ENCODE measurements at regions not wholly inside any gene's neighbourhood (a gene's known extent, or its start where the extent isn't known, plus 50 kb on each side); places are given as distances from the start of the nearest gene placed in this dataset.

DNA sequence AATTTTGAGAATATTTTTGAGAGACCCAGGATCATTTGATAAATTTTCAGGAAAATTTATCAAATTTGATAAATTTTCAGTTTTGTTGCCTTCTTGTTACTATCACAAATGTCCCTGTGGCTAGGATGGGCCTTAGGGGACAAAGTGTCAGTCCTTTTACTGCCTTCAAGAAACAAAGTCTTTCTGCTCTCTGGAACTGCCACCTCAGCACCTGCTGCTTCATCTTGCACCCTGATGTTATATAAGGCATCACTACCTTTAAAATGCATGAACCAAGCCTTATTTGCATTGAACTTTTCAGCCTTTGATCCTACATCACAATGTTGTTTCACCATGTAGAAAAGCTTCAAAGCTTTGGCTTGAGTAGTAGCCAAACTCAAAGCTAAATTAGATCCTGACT lies 123.0 kb upstream of the CNTLN start:
- Mint-ChIP-seq H3K4me1 (no peaks in the 10 kb centered on the region), H3K27me3 (peaks cover 0 to 7% (median 4%) of the 10 kb centered on the region in 5 donors), H3K36me3 (no peaks in the 10 kb centered on the region), H3K4me3 (no peak overlapping the region), H3K27ac (no peak overlapping the region), H3K9me3 (peaks cover 0 to 3% (median 0%) of the 10 kb centered on the region in 9 donors)
- POLR2A ChIA-PET = no interaction called here
- DNase-seq = no peak
- ATAC-seq = no peak

- DNase-seq (no peak), ATAC-seq (no peak)
- H3K36me3 Mint-ChIP-seq = no peaks in the 10 kb centered on the region
- POLR2A ChIA-PET = no interaction called here
- H3K4me3 Mint-ChIP-seq = no peak overlapping the region
- H3K9me3 Mint-ChIP-seq = peaks cover 0 to 3% (median 0%) of the 10 kb centered on the region in 9 donors
- peaks cover 0 to 7% (median 0%) of the 10 kb centered on the region in 5 donors for H3K27me3 Mint-ChIP-seq
- H3K27ac Mint-ChIP-seq = no peak overlapping the region
- H3K4me1 Mint-ChIP-seq = no peaks in the 10 kb centered on the region
Observed at GRCh38 chr9:17009071-17009470, 125.8 kb upstream of the CNTLN start.

DNA sequence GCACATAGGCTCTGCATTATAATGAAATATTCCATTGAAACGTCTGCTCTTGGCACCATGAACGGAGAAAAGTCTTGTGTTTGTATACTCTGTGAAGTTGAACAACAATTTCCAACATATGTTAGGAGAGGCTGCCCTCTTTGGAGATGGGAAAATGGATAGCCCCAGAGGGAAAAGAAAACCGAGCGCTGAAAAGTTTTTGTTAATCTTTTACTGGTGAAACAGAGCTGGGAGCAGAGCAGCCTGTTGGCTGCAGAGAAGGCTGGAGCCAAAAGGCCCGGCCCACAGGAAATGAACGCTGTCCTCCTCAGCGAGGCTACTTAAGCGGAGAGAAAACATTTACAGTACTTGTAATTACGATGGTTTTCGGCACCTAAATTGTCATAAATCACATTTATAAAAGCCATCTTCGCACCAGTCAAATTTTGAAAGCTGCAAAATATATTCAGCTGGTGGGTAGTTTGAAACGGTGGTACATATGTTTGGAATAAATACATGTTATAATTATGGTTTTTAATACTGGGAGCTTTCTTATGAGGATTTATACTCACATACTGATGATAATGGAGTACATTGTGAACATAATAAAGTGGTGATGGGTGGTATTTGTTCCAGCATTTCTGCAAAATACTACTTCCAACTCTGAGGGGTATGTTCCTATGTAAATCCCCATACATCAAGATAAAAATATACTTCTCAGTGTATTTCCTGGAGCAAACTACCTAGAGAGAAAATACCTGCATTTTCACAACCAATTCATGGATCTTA lies 129.6 kb upstream of the CNTLN start:
- POLR2A ChIA-PET = no interaction called here
- H3K9me3 Mint-ChIP-seq = peaks cover 0 to 7% (median 0%) of the 10 kb centered on the region in 9 donors
- H3K27ac Mint-ChIP-seq = no peak overlapping the region
- no peak for DNase-seq
- H3K36me3 Mint-ChIP-seq = no peaks in the 10 kb centered on the region
- no peak overlapping the region for H3K4me3 Mint-ChIP-seq
- H3K4me1 Mint-ChIP-seq = no peaks in the 10 kb centered on the region
- H3K27me3 Mint-ChIP-seq = peaks cover 0 to 6% (median 0%) of the 10 kb centered on the region in 5 donors
- ATAC-seq = no peak

- DNase-seq (no peak), ATAC-seq (no peak)
- Mint-ChIP-seq H3K27me3 (peaks cover 0 to 6% (median 0%) of the 10 kb centered on the region in 5 donors), H3K36me3 (no peaks in the 10 kb centered on the region), H3K27ac (no peak overlapping the region), H3K9me3 (peaks cover 0 to 7% (median 2%) of the 10 kb centered on the region in 9 donors), H3K4me3 (no peak overlapping the region), H3K4me1 (no peaks in the 10 kb centered on the region)
- POLR2A ChIA-PET = no interaction called here
Observed at GRCh38 chr9:17004500-17004899, 130.3 kb upstream of the CNTLN start.

DNA sequence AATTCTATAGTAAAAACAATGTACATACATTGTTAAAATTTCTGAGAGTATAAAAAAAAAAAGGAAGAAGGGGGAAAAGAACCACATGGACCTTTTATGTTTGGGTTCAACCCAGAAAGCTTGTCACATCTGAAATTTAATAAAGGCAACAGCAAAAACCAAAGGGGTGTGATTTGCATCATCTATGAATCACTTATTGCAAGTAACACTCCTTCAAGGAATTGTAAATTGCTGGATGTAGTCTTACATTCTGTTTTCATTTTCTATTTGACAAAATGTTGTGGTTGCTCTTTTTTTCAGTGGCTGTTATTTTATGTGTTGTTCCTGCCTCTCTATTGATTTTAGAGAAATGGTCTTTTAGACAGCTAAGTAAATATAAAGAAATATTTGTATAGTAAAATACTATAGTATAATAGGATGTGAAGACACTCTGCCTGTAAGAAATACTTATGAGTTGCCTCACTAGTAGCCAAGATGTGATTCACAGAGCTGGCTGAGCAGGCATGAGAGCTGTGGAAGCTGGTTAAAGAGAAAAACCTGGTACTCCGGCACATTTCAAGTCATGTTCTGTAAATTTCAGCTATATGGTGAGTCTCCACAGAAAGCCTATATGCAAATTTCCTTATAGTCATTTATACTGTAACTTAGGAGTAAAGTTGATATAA lies 131.1 kb upstream of the CNTLN start:
- POLR2A ChIA-PET = no interaction called here
- no peak for DNase-seq
- H3K27ac Mint-ChIP-seq = no peak overlapping the region
- H3K9me3 Mint-ChIP-seq = peaks cover 0 to 8% (median 2%) of the 10 kb centered on the region in 9 donors
- no peaks in the 10 kb centered on the region for H3K36me3 Mint-ChIP-seq
- H3K4me1 Mint-ChIP-seq = no peaks in the 10 kb centered on the region
- no peak for ATAC-seq
- peaks cover 0 to 6% (median 0%) of the 10 kb centered on the region in 5 donors for H3K27me3 Mint-ChIP-seq
- H3K4me3 Mint-ChIP-seq = no peak overlapping the region

GRCh38 chr9:16996901-16997491 lies 126.5 kb upstream of the BNC2 start:
- DNase-seq = no peak
- POLR2A ChIA-PET = no interaction called here
- H3K27me3 Mint-ChIP-seq = peaks cover 0 to 15% (median 2%) of the 10 kb centered on the region in 5 donors
- no peaks in the 10 kb centered on the region for H3K4me1 Mint-ChIP-seq
- ATAC-seq = no peak
- H3K36me3 Mint-ChIP-seq = peaks cover 0 to 19% (median 0%) of the 10 kb centered on the region in 3 donors
- H3K9me3 Mint-ChIP-seq = peaks cover 12 to 43% (median 31%) of the 10 kb centered on the region in 9 donors
- H3K27ac Mint-ChIP-seq = no peak overlapping the region
- no peak overlapping the region for H3K4me3 Mint-ChIP-seq

DNA sequence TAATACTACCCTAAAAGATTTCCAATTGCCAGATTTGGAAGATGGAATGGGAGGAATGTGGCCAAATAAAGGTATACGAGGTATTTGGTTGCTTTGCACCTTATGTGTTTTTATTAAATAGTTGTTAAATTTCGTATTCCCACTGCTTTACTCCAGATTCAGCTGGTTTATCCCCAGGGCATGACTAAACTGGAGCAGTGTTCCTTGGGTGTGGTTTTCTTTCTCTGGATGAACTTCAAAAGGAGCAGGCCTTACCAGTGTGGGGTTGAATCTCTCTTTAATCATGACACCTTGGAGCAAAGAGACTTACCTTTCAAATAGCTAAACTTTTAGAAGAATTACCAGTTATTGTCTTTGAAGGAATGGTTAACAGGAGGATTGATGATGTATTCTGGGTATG lies 121.7 kb upstream of the BNC2 start:
- no peak overlapping the region for H3K27ac Mint-ChIP-seq
- ATAC-seq (no peak), DNase-seq (no peak)
- POLR2A ChIA-PET = no interaction called here
- no peaks in the 10 kb centered on the region for H3K4me1 Mint-ChIP-seq
- H3K36me3 Mint-ChIP-seq = peaks cover 0 to 19% (median 0%) of the 10 kb centered on the region in 3 donors
- H3K9me3 Mint-ChIP-seq = peaks cover 10 to 40% (median 24%) of the 10 kb centered on the region in 9 donors
- H3K4me3 Mint-ChIP-seq = no peak overlapping the region
- H3K27me3 Mint-ChIP-seq = peaks cover 0 to 15% (median 0%) of the 10 kb centered on the region in 5 donors

- H3K27ac Mint-ChIP-seq = no peak overlapping the region
- DNase-seq (no peak), ATAC-seq (no peak)
- POLR2A ChIA-PET = no interaction called here
- no peaks in the 10 kb centered on the region for H3K36me3 Mint-ChIP-seq
- peaks cover 0 to 6% (median 0%) of the 10 kb centered on the region in 9 donors for H3K9me3 Mint-ChIP-seq
- H3K4me1 Mint-ChIP-seq = no peaks in the 10 kb centered on the region
- H3K4me3 Mint-ChIP-seq = no peak overlapping the region
- H3K27me3 Mint-ChIP-seq = peaks cover 0 to 4% (median 0%) of the 10 kb centered on the region in 5 donors
Observed at GRCh38 chr9:16987026-16987425, 116.6 kb upstream of the BNC2 start.

- H3K27ac Mint-ChIP-seq = no peak overlapping the region
- H3K9me3 Mint-ChIP-seq = peaks cover 0 to 6% (median 0%) of the 10 kb centered on the region in 9 donors
- DNase-seq (no peak), ATAC-seq (no peak)
- POLR2A ChIA-PET = no interaction called here
- H3K4me1 Mint-ChIP-seq = no peaks in the 10 kb centered on the region
- no peak overlapping the region for H3K4me3 Mint-ChIP-seq
- no peaks in the 10 kb centered on the region for H3K36me3 Mint-ChIP-seq
- peaks cover 0 to 4% (median 0%) of the 10 kb centered on the region in 5 donors for H3K27me3 Mint-ChIP-seq
Observed at GRCh38 chr9:16986556-16986955, 116.1 kb upstream of the BNC2 start.

GRCh38 chr9:16985559-16986348 lies 115.3 kb upstream of the BNC2 start:
- H3K27ac Mint-ChIP-seq = no peak overlapping the region
- POLR2A ChIA-PET = interaction anchor here (0.6 kb wide), 1 partner anchor 48 kb away, joined by 3 read pairs; no protein-coding TSS in a partner anchor
- peaks cover 0 to 6% (median 0%) of the 10 kb centered on the region in 9 donors for H3K9me3 Mint-ChIP-seq
- H3K36me3 Mint-ChIP-seq = no peaks in the 10 kb centered on the region
- H3K27me3 Mint-ChIP-seq = peaks cover 0 to 4% (median 0%) of the 10 kb centered on the region in 5 donors
- no peak for DNase-seq
- no peak overlapping the region for H3K4me3 Mint-ChIP-seq
- H3K4me1 Mint-ChIP-seq = no peaks in the 10 kb centered on the region
- ATAC-seq = no peak

- DNase-seq = no peak
- Mint-ChIP-seq H3K4me3 (no peak overlapping the region), H3K27ac (no peak overlapping the region), H3K4me1 (no peaks in the 10 kb centered on the region), H3K36me3 (no peaks in the 10 kb centered on the region), H3K9me3 (peaks cover 0 to 3% (median 0%) of the 10 kb centered on the region in 9 donors), H3K27me3 (peaks cover 0 to 4% (median 0%) of the 10 kb centered on the region in 5 donors)
- POLR2A ChIA-PET = no interaction called here
- ATAC-seq = no peak
Observed at GRCh38 chr9:16982780-16983310, 112.4 kb upstream of the BNC2 start.

- H3K36me3 Mint-ChIP-seq = peaks cover 0 to 9% (median 0%) of the 10 kb centered on the region in 3 donors
- no peak for DNase-seq
- no peak overlapping the region for H3K4me3 Mint-ChIP-seq
- no peak for ATAC-seq
- H3K27ac Mint-ChIP-seq = no peak overlapping the region
- peaks cover 0 to 22% (median 5%) of the 10 kb centered on the region in 9 donors for H3K9me3 Mint-ChIP-seq
- no peaks in the 10 kb centered on the region for H3K4me1 Mint-ChIP-seq
- POLR2A ChIA-PET = no interaction called here
- peaks cover 0 to 3% (median 0%) of the 10 kb centered on the region in 5 donors for H3K27me3 Mint-ChIP-seq
Observed at GRCh38 chr9:16976427-16976826, 106.0 kb upstream of the BNC2 start.

Data from naive thymus-derived CD8-positive, alpha-beta T cell (primary cell).